Natural killer cell (primary cell): ENCODE measurements at regions not wholly inside any gene's neighbourhood (a gene's known extent, or its start where the extent isn't known, plus 50 kb on each side); places are given as distances from the start of the nearest gene placed in this dataset.

Experiments
- ATAC-seq, 3 donors: fragments of 150-1000 bp in 2 of 3; fragments of 200-7000 bp in 1 of 3; cut with Tn5 transposase; 1 replicate in 1 of 3; 2 replicates in 2 of 3; pipeline ENCODE4 v1.10.0; 2021; ENCODE audit warnings: mild to moderate bottlenecking in 2 of 3, moderate library complexity in 2 of 3
- DNase-seq, 2 donors: peaks; one replicate each; pipeline versions ENCODE4 v3.0.0 to v3.0.0-alpha.2; 2013 to 2021; ENCODE audit warnings: mixed read lengths in 1 of 2
- H3K27ac ChIP-seq: one replicate; pipeline ENCODE4 v1.5.1; 2013; ENCODE audit warnings: mild to moderate bottlenecking, low read length
- H3K27me3 ChIP-seq: one replicate; pipeline ENCODE4 v1.6.1; 2013; ENCODE audit warnings: low read length; ENCODE audit not compliant: control insufficient read depth, insufficient read depth
- H3K36me3 ChIP-seq: one replicate; pipeline ENCODE4 v1.6.1; 2013; ENCODE audit warnings: low read length; ENCODE audit not compliant: control insufficient read depth, insufficient read depth
- H3K4me1 ChIP-seq: one replicate; pipeline ENCODE4 v1.6.1; 2013; ENCODE audit warnings: low read length; ENCODE audit not compliant: control insufficient read depth, insufficient read depth
- H3K4me3 ChIP-seq: one replicate; pipeline ENCODE4 v1.5.1; 2013; ENCODE audit warnings: low read length
- H3K9me3 ChIP-seq: one replicate; pipeline ENCODE4 v1.6.1; 2013; ENCODE audit warnings: low read length; ENCODE audit not compliant: control insufficient read depth, insufficient read depth
- H3K27ac Mint-ChIP-seq, 2 donors: one replicate each; pipeline ENCODE4 v1.8.0; 2022; ENCODE audit warnings: mild to moderate bottlenecking in 2 of 2, mixed read lengths in 2 of 2, moderate library complexity in 1 of 2
- H3K27me3 Mint-ChIP-seq, 2 donors: one replicate each; pipeline ENCODE4 v1.8.0; 2022; ENCODE audit warnings: low read depth in 2 of 2, mixed read lengths in 2 of 2
- H3K36me3 Mint-ChIP-seq: one replicate; pipeline ENCODE4 v1.8.0; 2022; ENCODE audit warnings: mixed read lengths
- H3K4me1 Mint-ChIP-seq, 2 donors: one replicate each; pipeline ENCODE4 v1.8.0; 2022; ENCODE audit warnings: mixed read lengths in 2 of 2
- H3K4me3 Mint-ChIP-seq: one replicate; pipeline ENCODE4 v1.8.0; 2022; ENCODE audit warnings: mild to moderate bottlenecking, moderate library complexity, mixed read lengths
- H3K9me3 Mint-ChIP-seq, 2 donors: one replicate each; pipeline ENCODE4 v1.8.0; 2022; ENCODE audit warnings: mixed read lengths in 2 of 2
- CTCF ChIP-seq: fragments of 200-600 bp; IDR thresholded peaks from one replicate; pipeline ENCODE4 v1.8.0; 2022; ENCODE audit warnings: antibody characterized with exemption
- WGBS: methylation state at CpG from one replicate; pipeline ENCODE4 v1.1.7; 2013; ENCODE audit warnings: missing lambda C conversion rate; ENCODE audit not compliant: insufficient coverage; 5-methylcytosine and 5-hydroxymethylcytosine counted together
- intact Hi-C: fragments of 100-400 bp; cut with micrococcal nuclease; formaldehyde crosslinking; loops from one replicate; pipeline ENCODE4 v1.14.2; 2022

DNA sequence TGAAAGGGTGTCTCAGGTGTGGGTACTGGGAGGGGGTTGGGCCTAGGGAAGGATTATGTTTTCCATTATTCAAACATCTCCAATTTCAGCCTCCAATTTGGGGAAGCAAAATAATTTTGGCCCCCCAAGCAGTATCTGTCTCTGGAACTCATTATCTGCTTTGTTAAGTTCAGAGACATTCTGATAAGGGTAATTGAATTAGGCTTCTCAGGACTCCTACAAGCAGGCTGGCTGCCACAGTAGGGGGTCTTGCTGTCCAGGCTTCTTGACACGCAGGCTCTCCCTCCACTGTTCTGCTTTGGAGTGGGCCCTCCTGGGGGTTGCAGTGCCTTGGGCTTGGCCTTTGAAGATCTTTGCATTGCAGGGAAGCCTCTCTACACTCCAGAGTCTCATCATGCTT lies 108.1 kb upstream of the SIX2 start:
- no peaks in the 10 kb centered on the region for H3K27me3 ChIP-seq
- ATAC-seq (no peak), DNase-seq (no peak)
- no peaks in the 10 kb centered on the region for H3K36me3 ChIP-seq
- WGBS = 80% methylated on average over 1 of the region's 1 CpG
- no peak overlapping the region for H3K27ac ChIP-seq
- H3K4me1 ChIP-seq = no peaks in the 10 kb centered on the region
- Mint-ChIP-seq H3K4me1 (no peaks in the 10 kb centered on the region), H3K9me3 (no peaks in the 10 kb centered on the region), H3K36me3 (no peaks in the 10 kb centered on the region), H3K27me3 (peaks cover 0 to 4% of the 10 kb centered on the region in 2 donors), H3K4me3 (no peak overlapping the region), H3K27ac (no peak overlapping the region)
- intact Hi-C loops = no loop called here
- no peak for TF ChIP-seq CTCF
- no peaks in the 10 kb centered on the region for H3K9me3 ChIP-seq
- H3K4me3 ChIP-seq = no peak overlapping the region

GRCh38 chr2:45115181-45115580 lies 105.9 kb upstream of the SIX2 start:
- no CpG with 5 or more reads among the region's 1 CpG for WGBS
- DNase-seq (no peak), ATAC-seq (no peak)
- H3K36me3 Mint-ChIP-seq = no peaks in the 10 kb centered on the region
- no peak for TF ChIP-seq CTCF
- no peak overlapping the region for H3K27ac ChIP-seq
- intact Hi-C loops = no loop called here
- no peaks in the 10 kb centered on the region for H3K4me1 Mint-ChIP-seq
- H3K27me3 ChIP-seq = no peaks in the 10 kb centered on the region
- no peak overlapping the region for H3K4me3 Mint-ChIP-seq
- H3K36me3 ChIP-seq = no peaks in the 10 kb centered on the region
- H3K4me1 ChIP-seq = no peaks in the 10 kb centered on the region
- H3K9me3 Mint-ChIP-seq = no peaks in the 10 kb centered on the region
- no peak overlapping the region for H3K27ac Mint-ChIP-seq
- H3K9me3 ChIP-seq = no peaks in the 10 kb centered on the region
- no peak overlapping the region for H3K4me3 ChIP-seq
- H3K27me3 Mint-ChIP-seq = no peaks in the 10 kb centered on the region

DNA sequence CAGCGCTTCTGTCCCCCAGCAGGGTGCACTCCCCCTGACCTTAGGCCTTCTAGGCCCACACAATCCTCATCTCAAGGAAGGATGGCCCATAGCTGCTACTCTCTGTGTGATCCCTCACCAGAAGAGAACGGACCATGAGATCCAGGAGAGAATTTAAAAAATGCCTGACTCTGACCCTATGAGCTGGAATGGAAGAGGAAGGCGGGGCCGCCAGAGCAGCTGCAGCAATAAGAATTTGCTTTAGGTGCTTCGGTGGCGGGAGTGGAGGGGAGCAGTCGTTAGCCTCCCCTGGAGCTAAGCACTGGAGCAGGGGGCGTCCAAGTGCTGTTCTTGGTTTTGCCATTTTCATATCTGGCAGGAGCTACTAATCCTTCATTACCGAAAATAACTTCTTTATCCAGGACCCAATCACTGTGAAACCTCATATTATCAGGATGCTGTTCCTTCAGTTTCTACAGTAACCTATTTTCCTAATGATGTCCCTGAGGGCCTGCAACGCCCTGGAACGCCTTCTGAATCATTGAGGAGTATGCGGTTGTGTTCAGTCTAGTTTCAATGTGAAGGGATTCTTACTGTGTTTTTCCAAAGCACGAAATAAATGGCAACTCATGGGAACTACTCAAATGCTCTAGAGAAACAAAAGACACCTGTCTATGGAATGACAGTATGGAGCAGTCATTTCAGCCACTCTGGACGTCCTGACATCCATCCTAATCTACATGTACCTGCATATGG lies 105.1 kb upstream of the SIX2 start:
- Mint-ChIP-seq H3K4me1 (no peaks in the 10 kb centered on the region), H3K27ac (no peak overlapping the region), H3K9me3 (no peaks in the 10 kb centered on the region), H3K4me3 (no peak overlapping the region), H3K27me3 (no peaks in the 10 kb centered on the region), H3K36me3 (no peaks in the 10 kb centered on the region)
- intact Hi-C loops = no loop called here
- 90% methylated on average over 14 of the region's 14 CpGs for WGBS
- ATAC-seq (no peak), DNase-seq (no peak)
- Histone ChIP-seq H3K4me1 (no peaks in the 10 kb centered on the region), H3K36me3 (no peaks in the 10 kb centered on the region), H3K4me3 (no peak overlapping the region), H3K27ac (no peak overlapping the region), H3K9me3 (no peaks in the 10 kb centered on the region), H3K27me3 (no peaks in the 10 kb centered on the region)
- TF ChIP-seq CTCF = no peak

DNA sequence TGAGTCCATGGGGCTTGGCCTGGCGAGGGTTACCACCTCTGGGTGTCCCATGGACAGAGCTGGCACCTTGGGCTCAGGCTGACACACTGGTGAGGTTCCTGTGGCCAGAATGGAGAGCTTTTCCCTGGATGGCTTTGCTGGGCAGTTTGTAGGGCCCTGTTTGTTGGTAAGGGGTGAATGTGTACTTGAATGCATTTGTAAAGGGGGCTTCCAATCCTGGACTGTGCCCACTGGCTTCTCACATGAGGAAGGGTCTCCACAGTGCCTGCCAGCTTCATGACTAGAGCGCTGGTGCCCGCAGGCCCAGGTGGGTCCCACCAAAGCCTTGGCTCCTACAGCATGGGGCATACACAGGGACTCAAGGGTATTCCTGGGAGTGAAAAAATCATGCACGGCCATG lies 103.5 kb upstream of the SIX2 start:
- Histone ChIP-seq H3K27me3 (no peaks in the 10 kb centered on the region), H3K36me3 (no peaks in the 10 kb centered on the region), H3K27ac (no peak overlapping the region), H3K9me3 (no peaks in the 10 kb centered on the region), H3K4me3 (no peak overlapping the region), H3K4me1 (no peaks in the 10 kb centered on the region)
- ATAC-seq (no peak), DNase-seq (no peak)
- WGBS = 77% methylated on average over 4 of the region's 4 CpGs
- intact Hi-C loops = no loop called here
- Mint-ChIP-seq H3K9me3 (no peaks in the 10 kb centered on the region), H3K27me3 (peaks cover 0 to 6% of the 10 kb centered on the region in 2 donors), H3K36me3 (no peaks in the 10 kb centered on the region), H3K27ac (no peak overlapping the region), H3K4me1 (no peaks in the 10 kb centered on the region), H3K4me3 (no peak overlapping the region)
- TF ChIP-seq CTCF = no peak
